HepG2 (cell line): ENCODE measurements at regions not wholly inside any gene's neighbourhood (a gene's known extent, or its start where the extent isn't known, plus 50 kb on each side); places are given as distances from the start of the nearest gene placed in this dataset.

Experiments used
- ATAC-seq: fragments of 200-7000 bp; cut with Tn5 transposase; 3 replicates; pipeline ENCODE4 v1.9.1; 2020; ENCODE audit warnings: mild to moderate bottlenecking, moderate library complexity
- BruUV-seq: library from RNA; stranded (reverse); fragments of 400-500 nt; replicated peaks from 2 replicates; lab custom pipeline; 2021; lab: Mats Ljungman, UMichigan
- CTCF ChIA-PET: fragments of 300-600 bp; formaldehyde crosslinking; extraction: SDS; loops from one replicate; lab custom pipeline; 2021; ENCODE audit warnings: low total read pairs, inconsistent platforms, low intra/inter-chr PET ratio; lab: Yijun Ruan, JAX
- POLR2A ChIA-PET: fragments of 350-600 bp; sonication (Branson Sonifier 250); formaldehyde crosslinking; loops from one replicate; lab custom pipeline; 2020; ENCODE audit warnings: antibody characterized with exemption, inconsistent platforms; lab: Yijun Ruan, JAX
- DNase-seq: peaks from one replicate; pipeline ENCODE4 v3.0.0-alpha.2; 2015; ENCODE audit warnings: low spot score
- FAIRE-seq: peaks from 3 replicates; lab custom pipeline; 2011; peaks lifted over from hg19 to GRCh38; lab: Jason Lieb, UNC
- H2AFZ ChIP-seq: one replicate; pipeline ENCODE4 v1.6.1; 2011; ENCODE audit warnings: low read length, inconsistent platforms
- H3K27ac ChIP-seq: fragments of 300-600 bp; 3 replicates; pipeline ENCODE4 v1.8.0; 2011; ENCODE audit warnings: mixed run types, mild to moderate bottlenecking, mixed read lengths, low read length, inconsistent platforms; ENCODE audit not compliant: insufficient read depth; ENCODE audit errors: extremely low read length
- H3K27me3 ChIP-seq, 2 experiments: fragments of 200-600 bp in 1 of 2; 2 replicates in 1 of 2; 3 replicates in 1 of 2; pipeline versions ENCODE4 v1.6.0 to v1.8.0; 2011; ENCODE audit warnings: low read length in 2 of 2, mild to moderate bottlenecking in 2 of 2, moderate library complexity in 2 of 2, inconsistent platforms in 1 of 2; ENCODE audit not compliant: insufficient read depth in 2 of 2, control insufficient read depth in 1 of 2
- H3K36me3 ChIP-seq, 2 experiments: fragments of 200-600 bp in 1 of 2; replicated peaks in 1 of 2; 2 replicates in 1 of 2; 3 replicates in 1 of 2; pipeline versions ENCODE4 v1.5.1 to v1.8.0; 2011; ENCODE audit warnings: low read length in 2 of 2, inconsistent platforms in 1 of 2; ENCODE audit not compliant: insufficient read depth in 2 of 2, control insufficient read depth in 1 of 2
- H3K4me1 ChIP-seq: 2 replicates; pipeline ENCODE4 v1.5.1; 2012; ENCODE audit warnings: low read length, inconsistent platforms; ENCODE audit not compliant: insufficient read depth
- H3K4me2 ChIP-seq: 2 replicates; pipeline ENCODE4 v1.6.0; 2011; ENCODE audit warnings: low read depth, low read length, inconsistent platforms
- H3K4me3 ChIP-seq, 3 experiments: fragments of 200-600 bp in 1 of 3; sonication (generic), shearing (Covaris generic) in 1 of 3; replicated peaks in 1 of 3; 2 replicates each; pipeline ENCODE4 v1.5.1; 2011 to 2016; ENCODE audit warnings: low read length in 3 of 3, inconsistent platforms in 2 of 3, low read depth in 2 of 3, mild to moderate bottlenecking in 2 of 3, control low read depth in 1 of 3, mixed read lengths in 1 of 3; ENCODE audit not compliant: insufficient read depth in 1 of 3
- H3K79me2 ChIP-seq: one replicate; pipeline ENCODE4 v1.6.1; 2011; ENCODE audit warnings: low read length, inconsistent platforms; ENCODE audit not compliant: insufficient read depth
- H3K9ac ChIP-seq: 2 replicates; pipeline ENCODE4 v1.6.0; 2011; ENCODE audit warnings: mild to moderate bottlenecking, low read depth, low read length, inconsistent platforms; ENCODE audit not compliant: insufficient read depth
- H3K9me3 ChIP-seq: 2 replicates; pipeline ENCODE4 v1.5.1; 2012; ENCODE audit warnings: mild to moderate bottlenecking, low read length
- H4K20me1 ChIP-seq: 2 replicates; pipeline ENCODE4 v1.6.0; 2011; ENCODE audit warnings: inconsistent platforms, mild to moderate bottlenecking, low read length, moderate library complexity; ENCODE audit not compliant: insufficient read depth
- ATM ChIP-seq: fragments of 450-650 bp; IDR thresholded peaks from 2 replicates; pipeline ENCODE4 v1.7.1; 2017; ENCODE audit warnings: mild to moderate bottlenecking, borderline replicate concordance
- FOXJ3 ChIP-seq: sonication (generic); formaldehyde crosslinking; IDR thresholded peaks from 2 replicates; pipeline ENCODE4 v1.4.0; 2020; ENCODE audit warnings: missing genetic modification reagents, mild to moderate bottlenecking, borderline replicate concordance
- HDAC6 ChIP-seq: fragments of 200-600 bp; sonication (generic); IDR thresholded peaks from 2 replicates; pipeline ENCODE4 v1.7.0; 2017; ENCODE audit warnings: mild to moderate bottlenecking, antibody characterized with exemption, low read length, low read depth
- HMG20B ChIP-seq: conservative IDR thresholded peaks from 2 replicates; pipeline ENCODE4 v1.6.1; 2016; ENCODE audit warnings: missing genetic modification reagents, missing compliant biosample characterization
- HOMEZ ChIP-seq: IDR thresholded peaks from 2 replicates; pipeline ENCODE4 v1.6.1; 2016; ENCODE audit warnings: low read depth
- MYPOP ChIP-seq: sonication (generic); formaldehyde crosslinking; IDR thresholded peaks from 2 replicates; pipeline ENCODE4 v1.8.1; 2023; ENCODE audit warnings: mild to moderate bottlenecking, moderate library complexity, missing genetic modification reagents
- NCOA5 ChIP-seq: sonication (generic); formaldehyde crosslinking; IDR thresholded peaks from 2 replicates; pipeline ENCODE4 v1.4.0; 2020; ENCODE audit warnings: missing genetic modification reagents
- NR3C1 ChIP-seq: sonication (generic); formaldehyde crosslinking; IDR thresholded peaks from 2 replicates; pipeline ENCODE4 v1.4.0; 2020; ENCODE audit warnings: missing genetic modification reagents
- POLR2AphosphoS2 ChIP-seq: IDR thresholded peaks from 2 replicates; pipeline ENCODE4 v1.6.1; 2011; ENCODE audit warnings: low read depth, low read length, improper control_type of control experiment
- SRF ChIP-seq: IDR thresholded peaks from 2 replicates; pipeline ENCODE4 v1.6.1; 2011; ENCODE audit warnings: mild to moderate bottlenecking, low read depth, low read length, moderate library complexity
- STAT6 ChIP-seq: sonication (generic); formaldehyde crosslinking; IDR thresholded peaks from 2 replicates; pipeline ENCODE4 v1.4.0; 2020; ENCODE audit warnings: missing genetic modification reagents, mild to moderate bottlenecking, borderline replicate concordance
- ZC3H13 ChIP-seq: sonication (generic); formaldehyde crosslinking; IDR thresholded peaks from 2 replicates; pipeline ENCODE4 v1.8.1; 2023; ENCODE audit warnings: mild to moderate bottlenecking, missing genetic modification reagents, moderate library complexity
- ZKSCAN8 ChIP-seq: IDR thresholded peaks from 2 replicates; pipeline ENCODE4 v1.6.1; 2016; ENCODE audit warnings: borderline replicate concordance, missing genetic modification reagents, missing compliant biosample characterization
- ZMAT5 ChIP-seq: sonication (generic); formaldehyde crosslinking; IDR thresholded peaks from 2 replicates; pipeline ENCODE4 v1.5.0; 2020; ENCODE audit warnings: mild to moderate bottlenecking, low read depth, missing genetic modification reagents, borderline replicate concordance
- ZNF143 ChIP-seq: sonication (generic); formaldehyde crosslinking; IDR thresholded peaks from 2 replicates; pipeline ENCODE4 v1.4.0; 2020; ENCODE audit warnings: missing genetic modification reagents
- ZNF230 ChIP-seq: sonication (generic); formaldehyde crosslinking; IDR thresholded peaks from 2 replicates; pipeline ENCODE4 v1.4.0; 2020; ENCODE audit warnings: mild to moderate bottlenecking, missing genetic modification reagents
- ZNF746 ChIP-seq: sonication (generic); formaldehyde crosslinking; IDR thresholded peaks from 2 replicates; pipeline ENCODE4 v1.8.0; 2022; ENCODE audit warnings: mild to moderate bottlenecking, missing genetic modification reagents
- ZNF776 ChIP-seq: sonication (generic); formaldehyde crosslinking; IDR thresholded peaks from 2 replicates; pipeline ENCODE4 v1.4.0; 2020; ENCODE audit warnings: mild to moderate bottlenecking, missing genetic modification reagents
- WGBS: methylation state at CpG from one replicate; pipeline ENCODE4 v1.1.6; 2017; ENCODE audit warnings: low lambda C conversion rate; 5-methylcytosine and 5-hydroxymethylcytosine counted together
- in situ Hi-C: cut with HindIII; loops from 2 replicates; pipeline ENCODE4 v1.10.0; 2017; ENCODE audit warnings: low pct_unique_long_range_greater_than_20kb; ENCODE audit not compliant: extremely low pct_ligation_motif_present
- intact Hi-C: fragments of 100-400 bp; cut with micrococcal nuclease; formaldehyde crosslinking; loops from one replicate; pipeline ENCODE4 v1.10.0; 2022; ENCODE audit not compliant: unreplicated experiment
- TF ChIP-seq, protein P1 (sequence below): sonication (generic); formaldehyde crosslinking; IDR thresholded peaks from 2 replicates; pipeline ENCODE4 v1.4.0; 2020; ENCODE audit warnings: mild to moderate bottlenecking, missing genetic modification reagents

- TF ChIP-seq STAT6 (CRISPR knock-in tag): no peak
- TF ChIP-seq NR3C1 (CRISPR knock-in tag): no peak
These were observed 179.5 kb downstream of the ZFP64 start (continued) for GRCh38 chr20:52012079-52012478.

GRCh38 chr20:52011093-52011492, 180.5 kb downstream of the ZFP64 start:
- POLR2A ChIA-PET: no interaction called here

More at GRCh38 chr20:52011093-52011492, 180.5 kb downstream of the ZFP64 start:
- Histone ChIP-seq H3K9ac (no peak overlapping the region), H3K4me3 (no peak overlapping the region), H2AFZ (no peak overlapping the region), H3K27ac (no peak overlapping the region), H4K20me1 (no peaks in the 10 kb centered on the region), H3K9me3 (no peaks in the 10 kb centered on the region), H3K36me3 (no peaks in the 10 kb centered on the region), H3K27me3 (no peaks in the 10 kb centered on the region; a peak in 1 of 5 replicates), H3K4me2 (no peak overlapping the region), H3K4me1 (peaks cover 12% of the 10 kb centered on the region), H3K79me2 (no peaks in the 10 kb centered on the region)
- no TSS peak for BruUV-seq
- intact Hi-C loops (no loop called here), in situ Hi-C loops (no loop called here)
- FAIRE-seq (no peak), ATAC-seq (no peak), DNase-seq (no peak)
- 14% methylated on average over 3 of the region's 3 CpGs for WGBS
- CTCF ChIA-PET: no interaction called here
- no peak for TF ChIP-seq FOXJ3 (CRISPR knock-in tag)
- TF ChIP-seq ZNF746 (CRISPR knock-in tag): no peak
- no peak for TF ChIP-seq ZNF230 (CRISPR knock-in tag)
- no peak for TF ChIP-seq ATM
- no peak for TF ChIP-seq MYPOP (CRISPR knock-in tag)
- TF ChIP-seq ZMAT5 (CRISPR knock-in tag): no peak
- TF ChIP-seq ZNF776 (CRISPR knock-in tag): no peak
- no peak for TF ChIP-seq ZC3H13 (CRISPR knock-in tag)
- no peak for TF ChIP-seq POLR2AphosphoS2
- no peak for TF ChIP-seq HMG20B (CRISPR knock-in tag)
- TF ChIP-seq SRF: no peak
- no peak for TF ChIP-seq ZKSCAN8 (CRISPR knock-in tag)
- no peak for TF ChIP-seq HDAC6
- TF ChIP-seq NCOA5 (CRISPR knock-in tag): no peak
- no peak for TF ChIP-seq HOMEZ
- TF ChIP-seq, protein P1, sequence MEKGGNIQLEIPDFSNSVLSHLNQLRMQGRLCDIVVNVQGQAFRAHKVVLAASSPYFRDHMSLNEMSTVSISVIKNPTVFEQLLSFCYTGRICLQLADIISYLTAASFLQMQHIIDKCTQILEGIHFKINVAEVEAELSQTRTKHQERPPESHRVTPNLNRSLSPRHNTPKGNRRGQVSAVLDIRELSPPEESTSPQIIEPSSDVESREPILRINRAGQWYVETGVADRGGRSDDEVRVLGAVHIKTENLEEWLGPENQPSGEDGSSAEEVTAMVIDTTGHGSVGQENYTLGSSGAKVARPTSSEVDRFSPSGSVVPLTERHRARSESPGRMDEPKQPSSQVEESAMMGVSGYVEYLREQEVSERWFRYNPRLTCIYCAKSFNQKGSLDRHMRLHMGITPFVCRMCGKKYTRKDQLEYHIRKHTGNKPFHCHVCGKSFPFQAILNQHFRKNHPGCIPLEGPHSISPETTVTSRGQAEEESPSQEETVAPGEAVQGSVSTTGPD (CRISPR knock-in tag): no peak
- no peak for TF ChIP-seq ZNF143 (CRISPR knock-in tag)
